Gastrocnemius medialis (tissue), 4 donors: ENCODE measurements at regions not wholly inside any gene's neighbourhood (a gene's known extent, or its start where the extent isn't known, plus 50 kb on each side); places are given as distances from the start of the nearest gene placed in this dataset.

Source experiments
- POLR2A ChIP-seq, 2 donors: fragments of 450-650 bp; IDR thresholded peaks; one replicate each; pipeline ENCODE4 v1.6.1; 2017; ENCODE audit warnings: antibody characterized with exemption in 2 of 2, mild to moderate bottlenecking in 2 of 2, moderate library complexity in 2 of 2
- TF ChIP-seq, protein P1 (sequence below), 5 experiments: fragments of 450-650 bp in 3 of 5; fragments of 200-600 bp in 2 of 5; sonication (generic) in 2 of 5; IDR thresholded peaks in 4 of 5; conservative IDR thresholded peaks in 1 of 5; 1 replicate in 4 of 5; 2 replicates in 1 of 5; pipeline ENCODE4 v1.5.1; 2016 to 2019; ENCODE audit warnings: antibody characterized with exemption in 5 of 5, mild to moderate bottlenecking in 3 of 5, moderate library complexity in 3 of 5

DNA sequence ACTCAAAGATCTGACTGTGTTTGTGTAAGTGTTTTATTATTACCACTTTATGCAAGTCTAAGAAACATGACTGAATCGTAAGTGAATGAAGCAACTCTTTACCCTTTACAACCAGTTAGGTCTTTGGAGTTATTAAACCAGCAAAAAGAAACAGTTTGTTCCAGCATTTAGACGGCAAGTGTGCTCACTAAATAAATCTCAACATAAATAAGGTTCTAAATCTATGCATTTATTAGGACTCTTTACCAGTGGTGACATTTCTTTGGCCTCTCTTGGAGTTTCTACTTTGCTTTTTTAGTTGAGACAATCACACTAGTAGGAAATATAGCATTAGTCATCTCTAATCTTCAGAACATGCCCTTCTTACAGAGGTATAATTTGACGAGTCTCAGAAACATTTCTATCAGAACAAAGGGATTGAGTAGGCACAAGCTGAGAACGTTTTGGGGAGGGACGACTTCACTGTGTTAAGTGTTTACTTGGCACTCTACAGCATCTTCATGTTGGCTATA, 739.9 kb upstream of the NR2F2 start:
- TF ChIP-seq, protein P1, sequence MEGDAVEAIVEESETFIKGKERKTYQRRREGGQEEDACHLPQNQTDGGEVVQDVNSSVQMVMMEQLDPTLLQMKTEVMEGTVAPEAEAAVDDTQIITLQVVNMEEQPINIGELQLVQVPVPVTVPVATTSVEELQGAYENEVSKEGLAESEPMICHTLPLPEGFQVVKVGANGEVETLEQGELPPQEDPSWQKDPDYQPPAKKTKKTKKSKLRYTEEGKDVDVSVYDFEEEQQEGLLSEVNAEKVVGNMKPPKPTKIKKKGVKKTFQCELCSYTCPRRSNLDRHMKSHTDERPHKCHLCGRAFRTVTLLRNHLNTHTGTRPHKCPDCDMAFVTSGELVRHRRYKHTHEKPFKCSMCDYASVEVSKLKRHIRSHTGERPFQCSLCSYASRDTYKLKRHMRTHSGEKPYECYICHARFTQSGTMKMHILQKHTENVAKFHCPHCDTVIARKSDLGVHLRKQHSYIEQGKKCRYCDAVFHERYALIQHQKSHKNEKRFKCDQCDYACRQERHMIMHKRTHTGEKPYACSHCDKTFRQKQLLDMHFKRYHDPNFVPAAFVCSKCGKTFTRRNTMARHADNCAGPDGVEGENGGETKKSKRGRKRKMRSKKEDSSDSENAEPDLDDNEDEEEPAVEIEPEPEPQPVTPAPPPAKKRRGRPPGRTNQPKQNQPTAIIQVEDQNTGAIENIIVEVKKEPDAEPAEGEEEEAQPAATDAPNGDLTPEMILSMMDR (IDR thresholded peaks at IDR 0.05 in 4 of 5, conservative IDR thresholded peaks at IDR 0.05 in 1 of 5), result no peak
- TF ChIP-seq POLR2A (IDR thresholded peaks at IDR 0.05), result no peak
